ENCODE measurements at regions not wholly inside any gene's neighbourhood (a gene's known extent, or its start where the extent isn't known, plus 50 kb on each side); places are given as distances from the start of the nearest gene placed in this dataset.

DNA sequence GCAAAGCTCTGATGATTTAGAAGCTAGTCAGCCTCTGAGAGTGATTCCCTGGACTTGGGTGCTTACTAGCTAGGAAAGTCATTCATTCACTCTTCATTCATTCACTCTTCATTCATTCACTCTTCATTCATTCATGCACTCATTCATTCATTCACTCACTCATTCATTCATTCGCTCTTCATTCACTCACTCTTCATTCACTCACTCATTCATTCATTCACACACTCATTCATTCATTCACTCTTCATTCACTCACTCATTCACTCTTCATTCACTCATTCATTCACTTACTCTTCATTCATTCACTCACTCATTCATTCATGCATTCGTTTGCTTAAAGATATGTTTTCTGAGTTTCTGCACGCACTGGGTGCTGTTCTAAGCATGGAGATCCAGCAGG lies 292.7 kb upstream of the TNRC6C start:
- H3K4me1 ChIP-seq (ENCODE audit: control insufficient read depth in 4 of 4, insufficient read depth in 4 of 4, low read length in 3 of 4): no peaks in the 10 kb centered on the region
- H3K4me3 ChIP-seq (ENCODE audit: low read depth in 1 of 3, low read length in 3 of 3): no peak overlapping the region
- 76% methylated on average over 3 of the region's 3 CpGs for WGBS
- no peak overlapping the region for H3K27ac ChIP-seq (ENCODE audit: low read depth in 1 of 2, low read length in 2 of 2)
- TF ChIP-seq HNF4G (IDR thresholded peaks at IDR 0.05) (no peak), RXRA (IDR thresholded peaks at IDR 0.05) (no peak), TAF1 (conservative IDR thresholded peaks at IDR 0.05) (no peak), FOXA2 (IDR thresholded peaks at IDR 0.05) (no peak), JUND (IDR thresholded peaks at IDR 0.05) (no peak)
- TF ChIP-seq, protein P1, sequence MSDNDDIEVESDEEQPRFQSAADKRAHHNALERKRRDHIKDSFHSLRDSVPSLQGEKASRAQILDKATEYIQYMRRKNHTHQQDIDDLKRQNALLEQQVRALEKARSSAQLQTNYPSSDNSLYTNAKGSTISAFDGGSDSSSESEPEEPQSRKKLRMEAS (IDR thresholded peaks at IDR 0.05): no peak
- H3K27me3 ChIP-seq (ENCODE audit: control insufficient read depth in 4 of 4, insufficient read depth in 4 of 4, low read length in 3 of 4): no peaks in the 10 kb centered on the region
- no peak overlapping the region for H3K9ac ChIP-seq (ENCODE audit: low read depth in 1 of 2, low read length in 2 of 2)
- no peaks in the 10 kb centered on the region for H3K36me3 ChIP-seq (ENCODE audit: control insufficient read depth in 4 of 4, insufficient read depth in 3 of 4, low read depth in 1 of 4, low read length in 3 of 4)
- peaks cover 0 to 2% (median 0%) of the 10 kb centered on the region in 4 donors for H3K9me3 ChIP-seq (ENCODE audit: control insufficient read depth in 4 of 4, low read length in 3 of 4)
- no peak for DNase-seq (ENCODE audit: low spot score)

DNA sequence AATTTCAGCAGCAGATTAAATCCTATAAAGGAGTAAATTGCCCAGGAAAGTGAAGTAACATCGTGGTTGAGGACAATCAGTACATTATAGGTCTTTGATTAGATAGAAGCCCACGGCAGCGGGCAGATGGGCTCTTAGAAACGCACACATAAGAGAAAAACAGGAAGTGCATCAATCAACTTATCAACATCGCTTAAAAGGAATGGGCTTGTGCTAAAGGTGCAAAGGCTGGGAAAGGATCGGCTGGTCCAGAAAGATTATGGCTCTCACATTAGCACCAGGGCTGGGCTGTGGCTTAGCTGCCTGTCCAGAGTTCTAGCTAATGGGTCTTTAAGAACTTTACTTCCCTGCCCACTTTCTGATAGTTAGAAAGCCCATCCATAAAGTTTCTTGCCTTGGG lies 292.0 kb upstream of the TNRC6C start:
- Histone ChIP-seq H3K27me3 (ENCODE audit: control insufficient read depth in 4 of 4, insufficient read depth in 4 of 4, low read length in 3 of 4) (no peaks in the 10 kb centered on the region), H3K9ac (ENCODE audit: low read depth in 1 of 2, low read length in 2 of 2) (no peak overlapping the region), H3K4me3 (ENCODE audit: low read depth in 1 of 3, low read length in 3 of 3) (no peak overlapping the region), H3K27ac (ENCODE audit: low read depth in 1 of 2, low read length in 2 of 2) (no peak overlapping the region), H3K36me3 (ENCODE audit: control insufficient read depth in 4 of 4, insufficient read depth in 3 of 4, low read depth in 1 of 4, low read length in 3 of 4) (no peaks in the 10 kb centered on the region), H3K4me1 (ENCODE audit: control insufficient read depth in 4 of 4, insufficient read depth in 4 of 4, low read length in 3 of 4) (no peaks in the 10 kb centered on the region), H3K9me3 (ENCODE audit: control insufficient read depth in 4 of 4, low read length in 3 of 4) (peaks cover 0 to 2% (median 0%) of the 10 kb centered on the region in 4 donors)
- 55% methylated on average over 6 of the region's 6 CpGs for WGBS
- no peak for DNase-seq (ENCODE audit: low spot score)
- TF ChIP-seq HNF4A (conservative IDR thresholded peaks at IDR 0.05) (no peak), GABPA (IDR thresholded peaks at IDR 0.05 in 1 of 2, conservative IDR thresholded peaks at IDR 0.05 in 1 of 2) (no peak), RAD21 (IDR thresholded peaks at IDR 0.05) (no peak), JUND (IDR thresholded peaks at IDR 0.05) (no peak), YY1 (IDR thresholded peaks at IDR 0.05) (no peak), NR2F2 (IDR thresholded peaks at IDR 0.05) (no peak)
- TF ChIP-seq, protein P2, sequence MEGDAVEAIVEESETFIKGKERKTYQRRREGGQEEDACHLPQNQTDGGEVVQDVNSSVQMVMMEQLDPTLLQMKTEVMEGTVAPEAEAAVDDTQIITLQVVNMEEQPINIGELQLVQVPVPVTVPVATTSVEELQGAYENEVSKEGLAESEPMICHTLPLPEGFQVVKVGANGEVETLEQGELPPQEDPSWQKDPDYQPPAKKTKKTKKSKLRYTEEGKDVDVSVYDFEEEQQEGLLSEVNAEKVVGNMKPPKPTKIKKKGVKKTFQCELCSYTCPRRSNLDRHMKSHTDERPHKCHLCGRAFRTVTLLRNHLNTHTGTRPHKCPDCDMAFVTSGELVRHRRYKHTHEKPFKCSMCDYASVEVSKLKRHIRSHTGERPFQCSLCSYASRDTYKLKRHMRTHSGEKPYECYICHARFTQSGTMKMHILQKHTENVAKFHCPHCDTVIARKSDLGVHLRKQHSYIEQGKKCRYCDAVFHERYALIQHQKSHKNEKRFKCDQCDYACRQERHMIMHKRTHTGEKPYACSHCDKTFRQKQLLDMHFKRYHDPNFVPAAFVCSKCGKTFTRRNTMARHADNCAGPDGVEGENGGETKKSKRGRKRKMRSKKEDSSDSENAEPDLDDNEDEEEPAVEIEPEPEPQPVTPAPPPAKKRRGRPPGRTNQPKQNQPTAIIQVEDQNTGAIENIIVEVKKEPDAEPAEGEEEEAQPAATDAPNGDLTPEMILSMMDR (IDR thresholded peaks at IDR 0.05; ENCODE audit: low read depth, low read length, missing input control): no peak
- TF ChIP-seq, protein P3, sequence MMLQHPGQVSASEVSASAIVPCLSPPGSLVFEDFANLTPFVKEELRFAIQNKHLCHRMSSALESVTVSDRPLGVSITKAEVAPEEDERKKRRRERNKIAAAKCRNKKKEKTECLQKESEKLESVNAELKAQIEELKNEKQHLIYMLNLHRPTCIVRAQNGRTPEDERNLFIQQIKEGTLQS (IDR thresholded peaks at IDR 0.05): no peak
- TF ChIP-seq, protein P4, sequence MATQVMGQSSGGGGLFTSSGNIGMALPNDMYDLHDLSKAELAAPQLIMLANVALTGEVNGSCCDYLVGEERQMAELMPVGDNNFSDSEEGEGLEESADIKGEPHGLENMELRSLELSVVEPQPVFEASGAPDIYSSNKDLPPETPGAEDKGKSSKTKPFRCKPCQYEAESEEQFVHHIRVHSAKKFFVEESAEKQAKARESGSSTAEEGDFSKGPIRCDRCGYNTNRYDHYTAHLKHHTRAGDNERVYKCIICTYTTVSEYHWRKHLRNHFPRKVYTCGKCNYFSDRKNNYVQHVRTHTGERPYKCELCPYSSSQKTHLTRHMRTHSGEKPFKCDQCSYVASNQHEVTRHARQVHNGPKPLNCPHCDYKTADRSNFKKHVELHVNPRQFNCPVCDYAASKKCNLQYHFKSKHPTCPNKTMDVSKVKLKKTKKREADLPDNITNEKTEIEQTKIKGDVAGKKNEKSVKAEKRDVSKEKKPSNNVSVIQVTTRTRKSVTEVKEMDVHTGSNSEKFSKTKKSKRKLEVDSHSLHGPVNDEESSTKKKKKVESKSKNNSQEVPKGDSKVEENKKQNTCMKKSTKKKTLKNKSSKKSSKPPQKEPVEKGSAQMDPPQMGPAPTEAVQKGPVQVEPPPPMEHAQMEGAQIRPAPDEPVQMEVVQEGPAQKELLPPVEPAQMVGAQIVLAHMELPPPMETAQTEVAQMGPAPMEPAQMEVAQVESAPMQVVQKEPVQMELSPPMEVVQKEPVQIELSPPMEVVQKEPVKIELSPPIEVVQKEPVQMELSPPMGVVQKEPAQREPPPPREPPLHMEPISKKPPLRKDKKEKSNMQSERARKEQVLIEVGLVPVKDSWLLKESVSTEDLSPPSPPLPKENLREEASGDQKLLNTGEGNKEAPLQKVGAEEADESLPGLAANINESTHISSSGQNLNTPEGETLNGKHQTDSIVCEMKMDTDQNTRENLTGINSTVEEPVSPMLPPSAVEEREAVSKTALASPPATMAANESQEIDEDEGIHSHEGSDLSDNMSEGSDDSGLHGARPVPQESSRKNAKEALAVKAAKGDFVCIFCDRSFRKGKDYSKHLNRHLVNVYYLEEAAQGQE (IDR thresholded peaks at IDR 0.05): no peak

Data from liver (tissue), 8 donors.